Activated CD8-positive, alpha-beta T cell treated with anti-CD3 and anti-CD28 coated beads, Interleukin-2, amount 10 ng/mL, durations not matched to agents 7 days and 5 days (primary cell): ENCODE measurements at regions not wholly inside any gene's neighbourhood (a gene's known extent, or its start where the extent isn't known, plus 50 kb on each side); places are given as distances from the start of the nearest gene placed in this dataset.

Experiments
- ATAC-seq: fragments of 150-1000 bp; cut with Tn5 transposase; one replicate; pipeline ENCODE4 v1.10.0; 2021; ENCODE audit warnings: moderate library complexity
- CTCF ChIA-PET: fragments of 350-600 bp; sonication (Branson Sonifier 250); formaldehyde crosslinking; loops from one replicate; lab custom pipeline; 2021; ENCODE audit warnings: antibody characterized with exemption; lab: Charles Lee
- POLR2A ChIA-PET: fragments of 350-600 bp; sonication (Branson Sonifier 250); formaldehyde crosslinking; loops from one replicate; lab custom pipeline; 2021; ENCODE audit warnings: antibody characterized with exemption; lab: Charles Lee
- DNase-seq: peaks from one replicate; pipeline ENCODE4 v3.0.0-alpha.2; 2020
- H3K27ac Mint-ChIP-seq: one replicate; pipeline ENCODE4 v1.8.0; 2021; ENCODE audit warnings: mild to moderate bottlenecking, mixed read lengths
- H3K27me3 Mint-ChIP-seq: one replicate; pipeline ENCODE4 v1.8.0; 2021; ENCODE audit warnings: low read depth, mixed read lengths
- H3K36me3 Mint-ChIP-seq: one replicate; pipeline ENCODE4 v1.8.0; 2021; ENCODE audit warnings: low read depth, mixed read lengths
- H3K4me1 Mint-ChIP-seq: one replicate; pipeline ENCODE4 v1.8.0; 2021; ENCODE audit warnings: low read depth, mixed read lengths
- H3K4me3 Mint-ChIP-seq: one replicate; pipeline ENCODE4 v1.8.0; 2021; ENCODE audit warnings: mild to moderate bottlenecking, mixed read lengths
- H3K9me3 Mint-ChIP-seq: one replicate; pipeline ENCODE4 v1.8.0; 2022; ENCODE audit warnings: mixed read lengths; ENCODE audit not compliant: insufficient read depth

GRCh38 chr10:57723305-57723704, 544.4 kb downstream of the IPMK start:
- Mint-ChIP-seq H3K36me3 (no peaks in the 10 kb centered on the region), H3K27ac (no peak overlapping the region), H3K4me3 (no peak overlapping the region), H3K27me3 (no peaks in the 10 kb centered on the region), H3K4me1 (no peaks in the 10 kb centered on the region), H3K9me3 (no peaks in the 10 kb centered on the region)
- DNase-seq (no peak), ATAC-seq (no peak)
- ChIA-PET CTCF (no interaction called here), POLR2A (no interaction called here)

GRCh38 chr10:57716884-57717283, 550.8 kb downstream of the IPMK start:
- Mint-ChIP-seq H3K4me3 (no peak overlapping the region), H3K27ac (no peak overlapping the region), H3K4me1 (no peaks in the 10 kb centered on the region), H3K27me3 (no peaks in the 10 kb centered on the region), H3K36me3 (no peaks in the 10 kb centered on the region), H3K9me3 (no peaks in the 10 kb centered on the region)
- POLR2A ChIA-PET = no interaction called here
- ATAC-seq = no peak
- DNase-seq = no peak
- CTCF ChIA-PET = no interaction called here

GRCh38 chr10:57715233-57715632, 552.5 kb downstream of the IPMK start:
- DNase-seq (no peak), ATAC-seq (no peak)
- ChIA-PET CTCF (no interaction called here), POLR2A (no interaction called here)
- no peaks in the 10 kb centered on the region for H3K4me1 Mint-ChIP-seq
- no peaks in the 10 kb centered on the region for H3K9me3 Mint-ChIP-seq
- no peaks in the 10 kb centered on the region for H3K27me3 Mint-ChIP-seq
- H3K36me3 Mint-ChIP-seq = no peaks in the 10 kb centered on the region
- no peak overlapping the region for H3K27ac Mint-ChIP-seq
- no peak overlapping the region for H3K4me3 Mint-ChIP-seq

GRCh38 chr10:57707300-57707658, 560.4 kb downstream of the IPMK start:
- no peaks in the 10 kb centered on the region for H3K36me3 Mint-ChIP-seq
- no peaks in the 10 kb centered on the region for H3K4me1 Mint-ChIP-seq
- POLR2A ChIA-PET = no interaction called here
- no peak overlapping the region for H3K4me3 Mint-ChIP-seq
- no peak overlapping the region for H3K27ac Mint-ChIP-seq
- ATAC-seq (no peak), DNase-seq (no peak)
- no peaks in the 10 kb centered on the region for H3K27me3 Mint-ChIP-seq
- CTCF ChIA-PET = no interaction called here
- H3K9me3 Mint-ChIP-seq = no peaks in the 10 kb centered on the region

GRCh38 chr10:57706576-57707299, 561.0 kb downstream of the IPMK start:
- H3K27me3 Mint-ChIP-seq = no peaks in the 10 kb centered on the region
- H3K9me3 Mint-ChIP-seq = no peaks in the 10 kb centered on the region
- H3K27ac Mint-ChIP-seq = no peak overlapping the region
- no peaks in the 10 kb centered on the region for H3K4me1 Mint-ChIP-seq
- POLR2A ChIA-PET = no interaction called here
- ATAC-seq = no peak
- H3K4me3 Mint-ChIP-seq = no peak overlapping the region
- DNase-seq = no peak
- CTCF ChIA-PET = no interaction called here
- H3K36me3 Mint-ChIP-seq = no peaks in the 10 kb centered on the region

GRCh38 chr10:57706016-57706415, 561.7 kb downstream of the IPMK start:
- ATAC-seq (no peak), DNase-seq (no peak)
- Mint-ChIP-seq H3K27ac (no peak overlapping the region), H3K4me3 (no peak overlapping the region), H3K36me3 (no peaks in the 10 kb centered on the region), H3K4me1 (no peaks in the 10 kb centered on the region), H3K27me3 (no peaks in the 10 kb centered on the region), H3K9me3 (no peaks in the 10 kb centered on the region)
- ChIA-PET CTCF (no interaction called here), POLR2A (no interaction called here)

GRCh38 chr10:57699944-57700343, 567.8 kb downstream of the IPMK start:
- Mint-ChIP-seq H3K4me1 (no peaks in the 10 kb centered on the region), H3K27me3 (no peaks in the 10 kb centered on the region), H3K27ac (no peak overlapping the region), H3K36me3 (no peaks in the 10 kb centered on the region), H3K9me3 (peaks cover 3% of the 10 kb centered on the region), H3K4me3 (no peak overlapping the region)
- ChIA-PET CTCF (no interaction called here), POLR2A (no interaction called here)
- DNase-seq = no peak
- no peak for ATAC-seq

- H3K27ac Mint-ChIP-seq = no peak overlapping the region
- no peaks in the 10 kb centered on the region for H3K4me1 Mint-ChIP-seq
- H3K27me3 Mint-ChIP-seq = no peaks in the 10 kb centered on the region
- H3K36me3 Mint-ChIP-seq = no peaks in the 10 kb centered on the region
- H3K4me3 Mint-ChIP-seq = no peak overlapping the region
- no peak for DNase-seq
- no peak for ATAC-seq
- ChIA-PET POLR2A (no interaction called here), CTCF (no interaction called here)
- peaks cover 3% of the 10 kb centered on the region for H3K9me3 Mint-ChIP-seq
Observed at GRCh38 chr10:57696641-57697040, 571.1 kb downstream of the IPMK start.

GRCh38 chr10:57694956-57695608, 572.6 kb downstream of the IPMK start:
- Mint-ChIP-seq H3K4me3 (no peak overlapping the region), H3K4me1 (no peaks in the 10 kb centered on the region), H3K36me3 (no peaks in the 10 kb centered on the region), H3K27ac (no peak overlapping the region), H3K9me3 (peaks cover 3% of the 10 kb centered on the region), H3K27me3 (no peaks in the 10 kb centered on the region)
- CTCF ChIA-PET = no interaction called here
- DNase-seq (no peak), ATAC-seq (no peak)
- POLR2A ChIA-PET = no interaction called here

GRCh38 chr10:57692255-57692980, 575.3 kb downstream of the IPMK start:
- ChIA-PET POLR2A (no interaction called here), CTCF (no interaction called here)
- H3K4me3 Mint-ChIP-seq = no peak overlapping the region
- no peaks in the 10 kb centered on the region for H3K27me3 Mint-ChIP-seq
- no peak for ATAC-seq
- no peak overlapping the region for H3K27ac Mint-ChIP-seq
- no peaks in the 10 kb centered on the region for H3K4me1 Mint-ChIP-seq
- H3K36me3 Mint-ChIP-seq = no peaks in the 10 kb centered on the region
- no peak for DNase-seq
- H3K9me3 Mint-ChIP-seq = peaks cover 3% of the 10 kb centered on the region

- DNase-seq (no peak), ATAC-seq (no peak)
- no peaks in the 10 kb centered on the region for H3K27me3 Mint-ChIP-seq
- CTCF ChIA-PET = no interaction called here
- no peaks in the 10 kb centered on the region for H3K4me1 Mint-ChIP-seq
- no peaks in the 10 kb centered on the region for H3K36me3 Mint-ChIP-seq
- POLR2A ChIA-PET = no interaction called here
- no peak overlapping the region for H3K27ac Mint-ChIP-seq
- no peak overlapping the region for H3K4me3 Mint-ChIP-seq
- H3K9me3 Mint-ChIP-seq = no peaks in the 10 kb centered on the region
Observed at GRCh38 chr10:57689596-57690297, 577.9 kb downstream of the IPMK start.

GRCh38 chr10:57679916-57680315, 587.8 kb downstream of the IPMK start:
- CTCF ChIA-PET = interaction anchor here (1.0 kb wide), 1 partner anchor 23 kb away, joined by 3 read pairs; no protein-coding TSS in a partner anchor
- DNase-seq = no peak
- Mint-ChIP-seq H3K4me1 (no peaks in the 10 kb centered on the region), H3K27ac (no peak overlapping the region), H3K4me3 (no peak overlapping the region), H3K36me3 (no peaks in the 10 kb centered on the region), H3K9me3 (no peaks in the 10 kb centered on the region), H3K27me3 (no peaks in the 10 kb centered on the region)
- no peak for ATAC-seq
- POLR2A ChIA-PET = no interaction called here
